IPS DF 19.7 (cell line): ENCODE measurements at regions not wholly inside any gene's neighbourhood (a gene's known extent, or its start where the extent isn't known, plus 50 kb on each side); places are given as distances from the start of the nearest gene placed in this dataset.
"Not testable (repeated sequence)": the region's sequence is repeated elsewhere in the genome, so short reads cannot be mapped to it uniquely, and the experiment has no call there.

ENCODE experiments used
- DNase-seq: peaks from one replicate; pipeline ENCODE4 v3.0.0-alpha.2; 2013; ENCODE audit warnings: low read depth, low spot score

- DNase-seq, result no peak
These were observed 350.5 kb downstream of the CDC5L start for GRCh38 chr6:44737829-44738528.

- DNase-seq, result no peak
These were observed 351.2 kb downstream of the CDC5L start for GRCh38 chr6:44738601-44739146.

GRCh38 chr6:44739181-44739580, 351.7 kb downstream of the CDC5L start:
- no peak for DNase-seq

GRCh38 chr6:44740566-44741120, 353.1 kb downstream of the CDC5L start:
- DNase-seq, result no peak

GRCh38 chr6:44742201-44742600, 354.7 kb downstream of the CDC5L start:
- no peak for DNase-seq

GRCh38 chr6:44742828-44743372, 355.4 kb downstream of the CDC5L start:
- no peak for DNase-seq

GRCh38 chr6:44760116-44760515, 372.6 kb downstream of the CDC5L start:
- not testable (repeated sequence) for DNase-seq

GRCh38 chr6:44761046-44761445, 373.5 kb downstream of the CDC5L start:
- DNase-seq, result no peak

GRCh38 chr6:44762496-44762895, 375.0 kb downstream of the CDC5L start:
- no peak for DNase-seq

- peak; percentile 71 for DNase-seq
These were observed 384.3 kb downstream of the CDC5L start for GRCh38 chr6:44771647-44772415.

GRCh38 chr6:44772838-44773237, 385.3 kb downstream of the CDC5L start:
- DNase-seq, result no peak

GRCh38 chr6:44775121-44775520, 387.6 kb downstream of the CDC5L start:
- no peak for DNase-seq

- DNase-seq, result no peak
These were observed 388.8 kb downstream of the CDC5L start for GRCh38 chr6:44776344-44776743.

GRCh38 chr6:44778513-44778912, 391.0 kb downstream of the CDC5L start:
- DNase-seq, result no peak
